A549 (cell line): ENCODE measurements at regions not wholly inside any gene's neighbourhood (a gene's known extent, or its start where the extent isn't known, plus 50 kb on each side); places are given as distances from the start of the nearest gene placed in this dataset.

Source experiments
- CHD4 ChIP-seq: fragments of 200-600 bp; sonication (generic); IDR thresholded peaks from 2 replicates; pipeline ENCODE4 v1.6.1; 2016; ENCODE audit warnings: antibody characterized with exemption, mild to moderate bottlenecking, borderline replicate concordance
- CTCF ChIP-seq: fragments of >200 bp; sonication (Bioruptor Twin); formaldehyde crosslinking; IDR thresholded peaks from 3 replicates; pipeline ENCODE4 v1.5.1; 2016
- E2F6 ChIP-seq: IDR thresholded peaks from 2 replicates; pipeline ENCODE4 v1.6.1; 2012; ENCODE audit warnings: low read depth, borderline replicate concordance
- HOXA7 ChIP-seq: fragments of 250-450 bp; sonication (Bioruptor Pico); IDR thresholded peaks from 2 replicates; pipeline ENCODE4 v1.5.0; 2020; ENCODE audit warnings: mild to moderate bottlenecking, moderate library complexity
- HOXB5 ChIP-seq: fragments of 250-450 bp; sonication (Bioruptor Pico); IDR thresholded peaks from 2 replicates; pipeline ENCODE4 v1.5.0; 2020; ENCODE audit warnings: mild to moderate bottlenecking, moderate library complexity
- JUN ChIP-seq, 2 experiments: fragments of >200 bp; sonication (Bioruptor Twin); formaldehyde crosslinking; IDR thresholded peaks; 2 replicates in 1 of 2; 3 replicates in 1 of 2; pipeline ENCODE4 v1.6.1; 2016 to 2017
- MAFK ChIP-seq: fragments of 450-650 bp; IDR thresholded peaks from 2 replicates; pipeline ENCODE4 v1.6.1; 2014; ENCODE audit not compliant: partially characterized antibody
- MAZ ChIP-seq: fragments of 150-350 bp; IDR thresholded peaks from 2 replicates; pipeline ENCODE4 v1.6.1; 2014; ENCODE audit warnings: antibody characterized with exemption, low read depth, low read length, borderline replicate concordance
- POLR2A ChIP-seq: IDR thresholded peaks from 2 replicates; pipeline ENCODE4 v1.6.1; 2012; ENCODE audit warnings: mild to moderate bottlenecking, low read length
- RCOR1 ChIP-seq: fragments of 150-350 bp; IDR thresholded peaks from 2 replicates; pipeline ENCODE4 v1.6.1; 2014; ENCODE audit warnings: antibody characterized with exemption, low read length, low read depth
- REST ChIP-seq: fragments of 200-600 bp; sonication (generic); IDR thresholded peaks from 2 replicates; pipeline ENCODE4 v1.6.1; 2016; ENCODE audit warnings: antibody characterized with exemption, mild to moderate bottlenecking, moderate library complexity

- TF ChIP-seq REST (no peak), CTCF (no peak), MAZ (no peak), HOXA7 (no peak), HOXB5 (no peak), POLR2A (no peak), MAFK (no peak), JUN (IDR thresholded peaks at IDR 0.05) (no peak), CHD4 (no peak), RCOR1 (no peak), E2F6 (no peak)
Measured at GRCh38 chr2:6211236-6211635, 519.1 kb downstream of the SOX11 start.
